ENCODE measurements at regions not wholly inside any gene's neighbourhood (a gene's known extent, or its start where the extent isn't known, plus 50 kb on each side); places are given as distances from the start of the nearest gene placed in this dataset.

GRCh38 chr5:93073547-93073946 is 507.5 kb downstream of the NR2F1-AS1 start:
- TF ChIP-seq ETS1 (IDR thresholded peaks at IDR 0.05), result no peak
- no peak for TF ChIP-seq EZH2 (IDR thresholded peaks at IDR 0.05; ENCODE audit: low read depth, unreplicated experiment)
- no peak for TF ChIP-seq NANOG (IDR thresholded peaks at IDR 0.05; ENCODE audit: borderline replicate concordance)
- TF ChIP-seq CTCF (conservative IDR thresholded peaks at IDR 0.05; ENCODE audit: low read depth in 2 of 2), result no peak
- Histone ChIP-seq H4K20me1 (replicated peaks; ENCODE audit: insufficient read depth) (no peaks in the 10 kb centered on the region), H3K4me3 (no peak overlapping the region), H3K4me1 (ENCODE audit: insufficient read depth) (no peaks in the 10 kb centered on the region), H3K36me3 (ENCODE audit: insufficient read depth) (no peaks in the 10 kb centered on the region), H3K79me2 (replicated peaks; ENCODE audit: insufficient read depth) (no peaks in the 10 kb centered on the region), H2AFZ (no peak overlapping the region), H3K4me2 (no peak overlapping the region), H3K27ac (ENCODE audit: low read depth) (no peak overlapping the region), H3K27me3 (ENCODE audit: insufficient read depth) (no peaks in the 10 kb centered on the region), H3K9me2 (ENCODE audit: insufficient read depth) (no peaks in the 10 kb centered on the region), H3F3A (replicated peaks; ENCODE audit: low read depth) (no peaks in the 10 kb centered on the region)
- H3K4me1 Mint-ChIP-seq, result peaks cover 2% of the 10 kb centered on the region; the same call in 1 of the 3 replicates
- H3K27me3 Mint-ChIP-seq (ENCODE audit: insufficient read depth, low read depth, poor library complexity), result peaks cover under 1% of the 10 kb centered on the region
- ATAC-seq, result no peak
- no peak for DNase-seq (ENCODE audit: low spot score)
- no peak overlapping the region for H3K4me3 Mint-ChIP-seq
- no peaks in the 10 kb centered on the region for H3K9me3 Mint-ChIP-seq
- H3K36me3 Mint-ChIP-seq (ENCODE audit: low read depth), result no peaks in the 10 kb centered on the region
- no peak overlapping the region for H3K27ac Mint-ChIP-seq

GRCh38 chr5:93072831-93073459 is 508.1 kb downstream of the NR2F1-AS1 start:
- Histone ChIP-seq H3K79me2 (replicated peaks; ENCODE audit: insufficient read depth) (no peaks in the 10 kb centered on the region), H3K4me2 (no peak overlapping the region), H3K27me3 (ENCODE audit: insufficient read depth) (no peaks in the 10 kb centered on the region), H3K36me3 (ENCODE audit: insufficient read depth) (no peaks in the 10 kb centered on the region), H4K20me1 (replicated peaks; ENCODE audit: insufficient read depth) (no peaks in the 10 kb centered on the region), H2AFZ (no peak overlapping the region), H3F3A (replicated peaks; ENCODE audit: low read depth) (no peaks in the 10 kb centered on the region), H3K4me1 (ENCODE audit: insufficient read depth) (no peaks in the 10 kb centered on the region), H3K9me2 (ENCODE audit: insufficient read depth) (no peaks in the 10 kb centered on the region), H3K27ac (ENCODE audit: low read depth) (no peak overlapping the region), H3K4me3 (no peak overlapping the region)
- Mint-ChIP-seq H3K9me3 (no peaks in the 10 kb centered on the region), H3K4me3 (no peak overlapping the region), H3K36me3 (ENCODE audit: low read depth) (no peaks in the 10 kb centered on the region), H3K27me3 (ENCODE audit: insufficient read depth, low read depth, poor library complexity) (no peaks in the 10 kb centered on the region), H3K4me1 (peaks cover 2% of the 10 kb centered on the region; the same call in 1 of the 3 replicates), H3K27ac (no peak overlapping the region)
- TF ChIP-seq EZH2phosphoT487 (IDR thresholded peaks at IDR 0.05; ENCODE audit: unreplicated experiment) (no peak), EZH2 (IDR thresholded peaks at IDR 0.05; ENCODE audit: low read depth, unreplicated experiment) (no peak), ETS1 (IDR thresholded peaks at IDR 0.05) (no peak), ZNF114 (CRISPR knock-in tag; IDR thresholded peaks at IDR 0.05) (no peak), REST (IDR thresholded peaks at IDR 0.05; ENCODE audit: unreplicated experiment) (no peak), STAT1 (IDR thresholded peaks at IDR 0.05; ENCODE audit: unreplicated experiment) (no peak), CTCF (conservative IDR thresholded peaks at IDR 0.05; ENCODE audit: low read depth in 2 of 2) (no peak), ZNF331 (CRISPR knock-in tag; IDR thresholded peaks at IDR 0.05; ENCODE audit: low read depth) (no peak), JUNB (IDR thresholded peaks at IDR 0.05; ENCODE audit: unreplicated experiment) (no peak), POLR2AphosphoS5 (IDR thresholded peaks at IDR 0.05; ENCODE audit: low read depth) (no peak), NANOG (IDR thresholded peaks at IDR 0.05; ENCODE audit: borderline replicate concordance) (no peak)
- ATAC-seq, result no peak
- DNase-seq (ENCODE audit: low spot score), result no peak

Measured in GM23338 (cell line).